ENCODE measurements at regions not wholly inside any gene's neighbourhood (a gene's known extent, or its start where the extent isn't known, plus 50 kb on each side); places are given as distances from the start of the nearest gene placed in this dataset.

DNA sequence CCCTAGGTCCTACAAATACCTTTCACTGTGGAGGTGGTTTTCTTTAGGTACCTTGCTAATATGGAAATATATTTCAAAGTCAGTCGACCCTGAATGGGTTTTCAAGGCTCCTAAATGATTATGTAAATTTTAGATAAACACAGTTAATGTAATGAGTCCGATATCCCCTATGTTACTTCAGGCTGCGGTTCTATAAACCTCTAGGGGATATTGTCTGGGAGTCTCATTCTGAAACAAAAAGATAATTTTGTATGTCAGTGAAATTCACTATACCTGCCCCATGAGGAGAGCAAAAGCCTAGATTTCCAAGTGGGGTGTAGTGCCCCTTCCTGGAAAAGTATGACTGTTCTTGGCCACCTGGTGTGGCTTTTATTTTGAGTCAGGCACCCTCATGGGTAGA is 377.3 kb downstream of the ICE1 start:
- no peaks in the 10 kb centered on the region for H3K4me1 ChIP-seq (replicated peaks in 1 of 4; ENCODE audit: control insufficient read depth in 3 of 4, insufficient read depth in 4 of 4, low read length in 3 of 4)
- DNase-seq (ENCODE audit: low read depth in 1 of 2, low spot score in 2 of 2) (peak in 1 of 2 experiments; percentile 13), FAIRE-seq (no peak)
- no peak overlapping the region for H3K23ac ChIP-seq (ENCODE audit: insufficient read length)
- no peak overlapping the region for H2AK5ac ChIP-seq (ENCODE audit: low read depth, low read length)
- no peak overlapping the region for H3K18ac ChIP-seq (ENCODE audit: extremely low read depth, low read length)
- H3K9me3 ChIP-seq (ENCODE audit: insufficient read depth in 2 of 2, low read depth in 1 of 2, low read length in 1 of 2): no peaks in the 10 kb centered on the region
- H3K14ac ChIP-seq (ENCODE audit: insufficient read length): no peak overlapping the region
- H3K79me1 ChIP-seq (ENCODE audit: low read depth, low read length): no peaks in the 10 kb centered on the region
- no peaks in the 10 kb centered on the region for H3K36me3 ChIP-seq (ENCODE audit: control insufficient read depth in 2 of 4, insufficient read depth in 4 of 4, low read length in 3 of 4)
- no peak overlapping the region for H3K56ac ChIP-seq (replicated peaks; ENCODE audit: insufficient read length, low read depth, low read length)
- H2BK5ac ChIP-seq (ENCODE audit: low read depth, low read length): no peak overlapping the region
- ChIA-PET POLR2A (ENCODE audit: partially characterized antibody) (interaction anchor here (0.6 kb wide), 1 partner anchor 55 kb away, joined by 3 read pairs; no protein-coding TSS in a partner anchor), CTCF (ENCODE audit: partially characterized antibody) (no interaction called here)
- no peaks in the 10 kb centered on the region for H4K20me1 ChIP-seq (replicated peaks in 1 of 2; ENCODE audit: control insufficient read depth in 1 of 2, insufficient read depth in 2 of 2, low read length in 2 of 2)
- no peak overlapping the region for H2BK12ac ChIP-seq (ENCODE audit: low read depth, low read length)
- no peak overlapping the region for H3K4ac ChIP-seq (replicated peaks; ENCODE audit: insufficient read length, low read depth, low read length)
- H3K4me2 ChIP-seq (ENCODE audit: insufficient read depth in 1 of 2, low read depth in 2 of 2, low read length in 2 of 2): no peak overlapping the region
- no peak for TF ChIP-seq SUZ12 (IDR thresholded peaks at IDR 0.05; ENCODE audit: low read length)
- TF ChIP-seq, protein P1, sequence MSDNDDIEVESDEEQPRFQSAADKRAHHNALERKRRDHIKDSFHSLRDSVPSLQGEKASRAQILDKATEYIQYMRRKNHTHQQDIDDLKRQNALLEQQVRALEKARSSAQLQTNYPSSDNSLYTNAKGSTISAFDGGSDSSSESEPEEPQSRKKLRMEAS (IDR thresholded peaks at IDR 0.05): no peak
- no peak for TF ChIP-seq TAF7 (optimal IDR thresholded peaks at IDR 0.05; ENCODE audit: borderline replicate concordance, low read depth, low read length)
- TF ChIP-seq CTBP2 (IDR thresholded peaks at IDR 0.05; ENCODE audit: borderline replicate concordance, insufficient read depth, insufficient read length, low read length): no peak
- H4K8ac ChIP-seq (ENCODE audit: extremely low read depth, insufficient read depth, low read length): no peak overlapping the region
- H3K23me2 ChIP-seq (ENCODE audit: low read depth, low read length): no peaks in the 10 kb centered on the region
- H2BK120ac ChIP-seq (replicated peaks; ENCODE audit: low read depth, low read length): no peak overlapping the region
- no peaks in the 10 kb centered on the region for H3K27me3 ChIP-seq (replicated peaks in 1 of 4; ENCODE audit: control insufficient read depth in 3 of 4, extremely low read depth in 1 of 4, insufficient read depth in 3 of 4, low read length in 3 of 4)
- no peak overlapping the region for H4K5ac ChIP-seq (ENCODE audit: insufficient read length, low read depth, low read length)
- H3K9ac ChIP-seq (replicated peaks in 1 of 4; ENCODE audit: extremely low read depth in 1 of 4, low read depth in 3 of 4, low read length in 3 of 4): no peak overlapping the region
- H2BK20ac ChIP-seq (ENCODE audit: low read length): no peak overlapping the region
- no peak overlapping the region for H3K27ac ChIP-seq (ENCODE audit: low read depth, low read length)
- no peak overlapping the region for H2BK15ac ChIP-seq (ENCODE audit: low read length)
- H2AFZ ChIP-seq (ENCODE audit: low read length): no peak overlapping the region
- H4K91ac ChIP-seq (replicated peaks; ENCODE audit: insufficient read length, low read length): no peak overlapping the region
- WGBS, 2 experiments (ENCODE audit: extremely low coverage in 1 of 2, insufficient coverage in 1 of 2, insufficient read length in 1 of 2, insufficient replicate concordance in 2 of 2, low coverage in 1 of 2, low lambda C conversion rate in 2 of 2, missing lambda C conversion rate in 1 of 2): 88% methylated on average over 3 of the region's 3 CpGs; no CpG with 5 or more reads in 1 of the 2 experiments
- H3K79me2 ChIP-seq (ENCODE audit: control insufficient read depth in 1 of 2, insufficient read depth in 2 of 2, low read length in 2 of 2): no peaks in the 10 kb centered on the region
- H3K4me3 ChIP-seq (ENCODE audit: extremely low read depth in 1 of 4, insufficient read depth in 2 of 4, low read depth in 3 of 4, low read length in 4 of 4): no peak overlapping the region

Measured in H1 (cell line).